ENCODE measurements at regions not wholly inside any gene's neighbourhood (a gene's known extent, or its start where the extent isn't known, plus 50 kb on each side); places are given as distances from the start of the nearest gene placed in this dataset.
"Not testable (repeated sequence)": the region's sequence is repeated elsewhere in the genome, so short reads cannot be mapped to it uniquely, and the experiment has no call there.

- DNase-seq (ENCODE audit: low read depth) = not testable (repeated sequence)
Measured at GRCh38 chr12:17007442-17008040, 401.6 kb upstream of the LMO3 start.

- not testable (repeated sequence) for DNase-seq (ENCODE audit: low read depth)
Measured at GRCh38 chr12:16998538-16998937, 392.6 kb upstream of the LMO3 start.

- peak; percentile 4 for DNase-seq (ENCODE audit: low read depth)
Measured at GRCh38 chr12:16984484-16984883, 378.5 kb upstream of the LMO3 start.

GRCh38 chr12:16972923-16973770 is 367.2 kb upstream of the LMO3 start:
- no peak for DNase-seq (ENCODE audit: low read depth)

- no peak for DNase-seq (ENCODE audit: low read depth)
Measured at GRCh38 chr12:16962889-16963288, 356.9 kb upstream of the LMO3 start.

- peak; percentile 38 for DNase-seq (ENCODE audit: low read depth)
Measured at GRCh38 chr12:16955083-16955657, 349.2 kb upstream of the LMO3 start.

- no peak for DNase-seq (ENCODE audit: low read depth)
Measured at GRCh38 chr12:16949871-16950667, 344.1 kb upstream of the LMO3 start.

GRCh38 chr12:16949371-16949770 is 343.4 kb upstream of the LMO3 start:
- DNase-seq (ENCODE audit: low read depth) = no peak

GRCh38 chr12:16946704-16947103 is 340.7 kb upstream of the LMO3 start:
- no peak for DNase-seq (ENCODE audit: low read depth)

GRCh38 chr12:16939871-16940306 is 333.9 kb upstream of the LMO3 start:
- peak; percentile 68 for DNase-seq (ENCODE audit: low read depth)

GRCh38 chr12:16927259-16927658 is 321.3 kb upstream of the LMO3 start:
- DNase-seq (ENCODE audit: low read depth) = no peak

- DNase-seq (ENCODE audit: low read depth) = no peak
Measured at GRCh38 chr12:16920451-16920850, 314.5 kb upstream of the LMO3 start.

- no peak for DNase-seq (ENCODE audit: low read depth)
Measured at GRCh38 chr12:16919551-16919950, 313.6 kb upstream of the LMO3 start.

- no peak for DNase-seq (ENCODE audit: low read depth)
Measured at GRCh38 chr12:16914853-16915252, 308.9 kb upstream of the LMO3 start.

GRCh38 chr12:16913832-16914490 is 308.0 kb upstream of the LMO3 start:
- no peak for DNase-seq (ENCODE audit: low read depth)

GRCh38 chr12:16901946-16902345 is 296.0 kb upstream of the LMO3 start:
- no peak for DNase-seq (ENCODE audit: low read depth)

- DNase-seq (ENCODE audit: low read depth) = no peak
Measured at GRCh38 chr12:16893426-16893825, 287.5 kb upstream of the LMO3 start.

GRCh38 chr12:16891673-16892072 is 285.7 kb upstream of the LMO3 start:
- no peak for DNase-seq (ENCODE audit: low read depth)

GRCh38 chr12:16884819-16885218 is 278.9 kb upstream of the LMO3 start:
- no peak for DNase-seq (ENCODE audit: low read depth)

GRCh38 chr12:16884056-16884455 is 278.1 kb upstream of the LMO3 start:
- DNase-seq (ENCODE audit: low read depth) = no peak

GRCh38 chr12:16881986-16882570 is 276.1 kb upstream of the LMO3 start:
- no peak for DNase-seq (ENCODE audit: low read depth)
